Right ventricle myocardium superior (tissue), 1 donor: ENCODE measurements at regions not wholly inside any gene's neighbourhood (a gene's known extent, or its start where the extent isn't known, plus 50 kb on each side); places are given as distances from the start of the nearest gene placed in this dataset.
"Not testable (repeated sequence)": the region's sequence is repeated elsewhere in the genome, so short reads cannot be mapped to it uniquely, and the experiment has no call there.

ENCODE experiments used
- ATAC-seq: fragments of 200-7000 bp; cut with Tn5 transposase; one replicate; pipeline ENCODE4 v1.9.1; 2020; ENCODE audit warnings: mild to moderate bottlenecking; ENCODE audit not compliant: poor library complexity
- DNase-seq: peaks from one replicate; pipeline ENCODE4 v3.0.0-alpha.2; 2020
- intact Hi-C: fragments of 100-400 bp; cut with DNase I; formaldehyde crosslinking; loops from one replicate; pipeline ENCODE4 v1.11.2; 2022
- donor health status: DM: no; HTN: yes; CAD: no; lungs with severe emphysema.

- ATAC-seq, result no peak
- no peak for DNase-seq
- intact Hi-C loops, result no loop called here
These were observed 1313.7 kb downstream of the NCAM2 start for GRCh38 chr21:22311741-22312462.

GRCh38 chr21:22314963-22315362 is 1316.8 kb downstream of the NCAM2 start:
- intact Hi-C loops, result no loop called here
- DNase-seq (no peak), ATAC-seq (no peak)

- intact Hi-C loops, result no loop called here
- ATAC-seq (no peak), DNase-seq (no peak)
These were observed 1321.2 kb downstream of the NCAM2 start for GRCh38 chr21:22319435-22319834.

GRCh38 chr21:22342889-22343288 is 1344.7 kb downstream of the NCAM2 start:
- ATAC-seq (no peak), DNase-seq (no peak)
- intact Hi-C loops, result no loop called here

GRCh38 chr21:22343303-22343702 is 1345.1 kb downstream of the NCAM2 start:
- DNase-seq (no peak), ATAC-seq (no peak)
- intact Hi-C loops, result no loop called here

GRCh38 chr21:22343721-22344120 is 1345.5 kb downstream of the NCAM2 start:
- intact Hi-C loops, result no loop called here
- DNase-seq (no peak), ATAC-seq (no peak)

- no peak for DNase-seq
- intact Hi-C loops, result no loop called here
- no peak for ATAC-seq
These were observed 1347.4 kb downstream of the NCAM2 start for GRCh38 chr21:22345624-22346023.

- intact Hi-C loops, result no loop called here
- DNase-seq (no peak), ATAC-seq (no peak)
These were observed 1348.4 kb downstream of the NCAM2 start for GRCh38 chr21:22346576-22346975.

- DNase-seq (no peak), ATAC-seq (no peak)
- intact Hi-C loops, result no loop called here
These were observed 1352.9 kb downstream of the NCAM2 start for GRCh38 chr21:22351076-22351475.

GRCh38 chr21:22352088-22352487 is 1353.9 kb downstream of the NCAM2 start:
- ATAC-seq, result no peak
- no peak for DNase-seq
- intact Hi-C loops, result no loop called here

- intact Hi-C loops, result no loop called here
- ATAC-seq, result no peak
- no peak for DNase-seq
These were observed 1357.7 kb downstream of the NCAM2 start for GRCh38 chr21:22355949-22356348.

GRCh38 chr21:22356663-22357062 is 1358.5 kb downstream of the NCAM2 start:
- ATAC-seq, result no peak
- DNase-seq, result no peak
- intact Hi-C loops, result no loop called here

- DNase-seq, ATAC-seq, intact Hi-C loops: not testable (repeated sequence)
These were observed 1361.4 kb downstream of the NCAM2 start for GRCh38 chr21:22359599-22359998.

GRCh38 chr21:22363504-22363903 is 1365.3 kb downstream of the NCAM2 start:
- intact Hi-C loops, result no loop called here
- ATAC-seq (no peak), DNase-seq (no peak)

- DNase-seq (no peak), ATAC-seq (no peak)
- intact Hi-C loops, result no loop called here
These were observed 1366.0 kb downstream of the NCAM2 start for GRCh38 chr21:22364163-22364562.

GRCh38 chr21:22374218-22374969 is 1376.2 kb downstream of the NCAM2 start:
- intact Hi-C loops, result no loop called here
- peak; percentile 22 for ATAC-seq
- no peak for DNase-seq

GRCh38 chr21:22377795-22378194 is 1379.6 kb downstream of the NCAM2 start:
- intact Hi-C loops, DNase-seq, ATAC-seq: not testable (repeated sequence)

- no peak for ATAC-seq
- intact Hi-C loops, result no loop called here
- no peak for DNase-seq
These were observed 1395.1 kb downstream of the NCAM2 start for GRCh38 chr21:22393324-22393723.

GRCh38 chr21:22395965-22396364 is 1397.8 kb downstream of the NCAM2 start:
- no peak for DNase-seq
- intact Hi-C loops, result no loop called here
- no peak for ATAC-seq
